SJCRH30 (cell line): ENCODE measurements at regions not wholly inside any gene's neighbourhood (a gene's known extent, or its start where the extent isn't known, plus 50 kb on each side); places are given as distances from the start of the nearest gene placed in this dataset.

Experiments used
- DNase-seq, 2 experiments: peaks; one replicate each; pipeline ENCODE4 v3.0.0-alpha.2; 2015 to 2020
- H3K27ac ChIP-seq: fragments of 250-450 bp; sonication (Bioruptor Pico); 2 replicates; pipeline ENCODE4 v1.5.1; 2020; ENCODE audit warnings: mild to moderate bottlenecking, moderate library complexity
- H3K27me3 ChIP-seq: fragments of 250-450 bp; sonication (Bioruptor Pico); 2 replicates; pipeline ENCODE4 v1.5.1; 2020; ENCODE audit warnings: mild to moderate bottlenecking, moderate library complexity
- H3K36me3 ChIP-seq: fragments of 250-450 bp; sonication (Bioruptor Pico); 2 replicates; pipeline ENCODE4 v1.5.1; 2020; ENCODE audit warnings: mild to moderate bottlenecking, moderate library complexity
- H3K4me1 ChIP-seq: fragments of 250-450 bp; sonication (Bioruptor Pico); 2 replicates; pipeline ENCODE4 v1.5.1; 2020; ENCODE audit warnings: mild to moderate bottlenecking, moderate library complexity
- H3K4me3 ChIP-seq: fragments of 250-450 bp; sonication (Bioruptor Pico); 2 replicates; pipeline ENCODE4 v1.5.1; 2020; ENCODE audit warnings: mild to moderate bottlenecking, moderate library complexity
- H3K9me3 ChIP-seq: fragments of 250-450 bp; sonication (Bioruptor Pico); replicated peaks from 2 replicates; pipeline ENCODE4 v1.5.1; 2020; ENCODE audit warnings: mild to moderate bottlenecking, moderate library complexity

DNA sequence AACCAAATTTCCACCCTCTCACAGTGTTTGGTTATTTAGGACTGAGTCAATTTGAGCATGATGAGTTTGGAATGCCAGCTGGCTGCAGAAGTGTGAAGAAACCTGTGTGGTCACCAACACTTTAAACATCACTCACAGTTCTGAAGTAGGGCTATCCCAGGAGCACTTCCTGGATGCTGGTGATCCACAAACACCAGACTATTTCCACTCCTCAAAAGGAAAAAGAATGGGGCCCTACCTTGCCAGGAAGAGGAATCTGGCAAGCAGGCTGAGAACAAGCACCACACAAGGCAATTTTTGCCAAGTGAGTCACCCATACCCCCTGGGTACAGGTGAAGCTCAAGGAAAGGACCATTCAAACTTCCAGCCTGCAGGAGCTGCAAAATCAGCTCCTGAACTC lies 294.2 kb upstream of the PTGER4 start:
- Histone ChIP-seq H3K4me1 (peaks cover 50% of the 10 kb centered on the region), H3K27me3 (no peaks in the 10 kb centered on the region)
- DNase-seq = peak; percentile 37 to 57

DNA sequence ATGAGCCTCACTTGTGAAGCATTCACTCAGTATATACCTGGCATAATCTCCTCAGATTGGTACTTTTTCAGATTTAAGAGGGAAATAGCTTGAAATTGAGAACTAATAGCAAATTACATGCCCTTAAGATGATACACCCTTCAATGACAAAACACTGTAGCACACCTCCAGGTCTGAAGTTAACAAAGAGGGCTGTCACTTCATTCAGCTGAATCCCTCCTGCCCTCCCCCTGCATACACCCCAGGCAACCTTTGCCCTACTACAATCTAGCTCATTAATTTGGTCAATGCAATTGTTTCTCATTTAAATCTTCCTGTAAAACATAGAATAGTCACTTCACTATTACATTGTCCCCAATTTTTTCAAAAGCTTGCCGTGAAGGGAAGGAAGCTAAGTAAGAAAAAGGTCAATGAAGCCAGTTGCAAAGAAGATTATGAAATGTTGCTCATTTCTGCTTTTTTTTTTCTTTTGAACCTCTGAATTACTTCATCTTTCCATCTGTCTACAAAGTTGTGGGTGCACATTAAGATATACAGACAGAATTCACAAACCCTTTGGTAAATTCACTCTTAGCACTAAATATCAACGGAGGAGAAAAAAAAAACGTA lies 294.8 kb upstream of the PTGER4 start:
- Histone ChIP-seq H3K4me1 (peaks cover 44% of the 10 kb centered on the region), H3K4me3 (no peak overlapping the region), H3K36me3 (no peaks in the 10 kb centered on the region), H3K27ac (no peak overlapping the region; the same call in 1 of the 2 replicates), H3K9me3 (no peaks in the 10 kb centered on the region), H3K27me3 (no peaks in the 10 kb centered on the region)
- no peak for DNase-seq

More for the DNA sequence above, 294.2 kb upstream of the PTGER4 start:
- H3K36me3 ChIP-seq = no peaks in the 10 kb centered on the region
- no peaks in the 10 kb centered on the region for H3K9me3 ChIP-seq
- H3K27ac ChIP-seq = peak overlapping the region; percentile 56
- H3K4me3 ChIP-seq = no peak overlapping the region

DNA sequence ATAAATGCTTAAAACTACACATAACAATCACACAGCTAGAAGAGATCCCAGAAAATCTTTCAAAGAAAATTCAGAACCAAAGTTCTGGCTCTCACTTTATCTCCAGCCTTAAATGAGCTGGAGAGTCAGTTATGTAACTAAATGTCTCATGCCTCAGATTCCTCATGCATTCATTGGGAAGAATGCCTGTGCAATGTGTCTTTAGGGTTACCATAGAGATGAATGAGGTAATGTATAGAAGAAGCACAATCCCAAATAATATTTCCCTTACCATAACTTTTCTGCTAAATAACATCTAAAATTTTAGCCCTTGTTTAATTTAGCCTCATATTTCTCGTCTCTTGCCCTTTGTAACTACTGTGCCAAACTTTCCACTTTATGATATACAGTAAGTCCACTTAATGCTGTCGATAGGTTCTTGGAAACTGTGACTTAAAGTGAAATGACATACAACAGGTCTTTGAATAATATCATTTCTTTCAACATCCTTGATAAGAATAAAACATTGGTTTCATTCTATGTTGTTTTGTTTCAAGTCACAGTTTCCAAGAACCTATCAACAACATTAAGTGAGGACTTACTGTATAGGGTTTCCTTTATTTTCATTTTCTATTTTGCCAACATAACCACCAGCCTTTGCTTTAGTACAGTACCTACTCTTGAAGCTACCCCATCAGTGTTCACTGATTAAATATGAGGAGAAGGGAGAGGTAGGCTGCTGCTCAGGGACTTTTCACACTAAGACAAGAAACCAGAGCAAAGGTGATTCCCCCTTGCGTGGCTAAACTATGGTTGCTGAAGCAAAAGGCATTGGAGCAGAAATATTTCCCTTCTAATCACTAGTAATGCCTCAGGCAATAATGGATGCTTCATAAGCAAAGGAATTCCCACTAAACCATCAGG lies 295.7 kb upstream of the PTGER4 start:
- no peak overlapping the region for H3K4me3 ChIP-seq
- DNase-seq = peak in 1 of 2 experiments; percentile 52
- no peak overlapping the region; the same call in 1 of the 2 replicates for H3K27ac ChIP-seq
- H3K36me3 ChIP-seq = no peaks in the 10 kb centered on the region
- H3K4me1 ChIP-seq = peaks cover 43% of the 10 kb centered on the region
- H3K27me3 ChIP-seq = no peaks in the 10 kb centered on the region
- H3K9me3 ChIP-seq = no peaks in the 10 kb centered on the region

DNA sequence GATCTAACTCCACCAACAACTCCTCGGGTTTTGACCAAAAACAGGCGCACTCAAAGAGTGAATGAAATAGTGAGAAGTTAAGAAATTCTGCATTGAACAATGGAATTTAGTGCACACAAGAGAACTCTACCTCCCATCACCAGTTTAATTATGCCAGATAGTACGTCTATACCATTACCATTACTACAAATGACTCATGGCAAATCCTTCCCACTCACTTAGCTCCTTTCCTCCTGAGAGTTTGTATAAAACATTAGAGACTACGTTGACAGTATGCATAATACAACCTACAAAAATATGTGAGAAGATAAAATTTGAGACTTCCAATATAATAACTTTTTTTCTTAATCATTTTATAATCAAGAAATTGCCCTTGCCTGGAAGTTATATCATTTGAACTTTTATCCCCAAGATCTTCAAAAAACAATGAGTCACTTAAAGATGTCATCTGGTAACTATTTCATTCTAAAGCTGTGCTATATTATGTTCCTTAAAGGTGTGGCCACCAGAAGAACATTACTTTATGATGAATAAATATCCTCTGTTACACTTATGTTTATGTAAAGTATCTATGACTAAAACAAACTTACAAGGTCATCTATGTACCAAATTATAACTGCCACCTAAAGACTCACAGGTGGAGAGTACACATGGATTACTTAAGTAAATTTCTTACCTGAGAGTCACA lies 297.9 kb upstream of the PTGER4 start:
- no peak overlapping the region for H3K27ac ChIP-seq
- no peak for DNase-seq
- no peaks in the 10 kb centered on the region for H3K27me3 ChIP-seq
- H3K9me3 ChIP-seq = no peaks in the 10 kb centered on the region
- no peak overlapping the region for H3K4me3 ChIP-seq
- H3K4me1 ChIP-seq = peaks cover 39% of the 10 kb centered on the region
- no peaks in the 10 kb centered on the region for H3K36me3 ChIP-seq

DNA sequence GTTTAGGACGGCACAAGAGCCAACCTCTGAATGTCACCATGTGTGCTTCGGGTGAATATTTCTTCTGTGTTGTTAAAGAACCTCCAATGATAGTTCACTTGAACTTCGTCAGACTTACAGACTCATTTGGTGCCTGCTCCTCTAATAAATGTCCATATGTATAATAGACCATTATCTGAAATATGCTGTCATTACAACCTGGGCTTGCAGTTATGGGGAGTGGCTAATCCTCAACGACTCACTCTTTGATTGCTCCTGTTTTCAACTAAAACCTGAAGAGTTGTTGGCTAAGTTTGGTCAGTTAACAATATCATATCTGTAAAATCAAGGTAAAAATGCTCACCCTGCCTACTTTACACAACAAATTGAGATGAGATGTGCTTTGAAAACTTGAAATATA lies 298.7 kb upstream of the PTGER4 start:
- Histone ChIP-seq H3K27ac (no peak overlapping the region), H3K4me1 (peaks cover 33% of the 10 kb centered on the region), H3K36me3 (no peaks in the 10 kb centered on the region), H3K4me3 (no peak overlapping the region), H3K27me3 (no peaks in the 10 kb centered on the region), H3K9me3 (no peaks in the 10 kb centered on the region)
- no peak for DNase-seq

DNA sequence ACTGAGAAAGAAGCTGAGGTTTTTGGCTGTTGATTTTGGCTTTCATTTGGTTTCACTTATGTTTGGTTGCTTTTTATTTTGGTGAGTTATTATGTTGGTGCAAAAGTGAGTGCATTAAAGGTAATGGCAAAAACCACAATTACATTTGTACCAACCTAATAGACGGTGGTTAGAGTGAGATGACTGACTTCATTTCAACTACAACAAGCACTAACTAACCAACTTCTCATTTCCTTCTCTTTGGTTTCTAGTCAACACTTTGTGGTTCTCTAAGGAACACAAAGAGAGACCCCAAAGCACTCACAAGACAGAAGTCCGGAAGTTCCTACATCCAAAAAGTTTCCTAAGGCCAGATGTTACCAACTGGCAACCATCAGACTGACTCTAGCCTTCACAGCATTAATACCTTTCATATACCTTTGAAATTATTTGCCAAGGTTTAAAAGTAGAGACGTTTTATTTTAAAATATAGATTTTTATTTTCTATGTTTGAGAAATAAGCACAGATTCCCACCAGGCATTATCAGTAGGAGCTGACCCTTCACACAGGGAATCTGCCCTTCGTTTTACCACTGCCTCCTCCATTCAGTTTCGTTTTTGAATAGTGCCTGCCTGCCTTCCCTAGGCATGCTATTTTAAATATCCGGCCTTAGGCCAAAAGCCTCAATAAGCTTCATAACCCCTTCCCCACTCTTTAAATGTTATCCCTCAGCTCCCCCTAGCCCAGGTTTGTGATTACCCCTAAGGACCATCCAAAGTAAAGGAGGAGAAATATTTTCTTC lies 301.1 kb upstream of the PTGER4 start:
- Histone ChIP-seq H3K9me3 (no peaks in the 10 kb centered on the region), H3K4me3 (no peak overlapping the region), H3K36me3 (no peaks in the 10 kb centered on the region), H3K4me1 (peaks cover 9% of the 10 kb centered on the region), H3K27ac (no peak overlapping the region), H3K27me3 (no peaks in the 10 kb centered on the region)
- DNase-seq = no peak

DNA sequence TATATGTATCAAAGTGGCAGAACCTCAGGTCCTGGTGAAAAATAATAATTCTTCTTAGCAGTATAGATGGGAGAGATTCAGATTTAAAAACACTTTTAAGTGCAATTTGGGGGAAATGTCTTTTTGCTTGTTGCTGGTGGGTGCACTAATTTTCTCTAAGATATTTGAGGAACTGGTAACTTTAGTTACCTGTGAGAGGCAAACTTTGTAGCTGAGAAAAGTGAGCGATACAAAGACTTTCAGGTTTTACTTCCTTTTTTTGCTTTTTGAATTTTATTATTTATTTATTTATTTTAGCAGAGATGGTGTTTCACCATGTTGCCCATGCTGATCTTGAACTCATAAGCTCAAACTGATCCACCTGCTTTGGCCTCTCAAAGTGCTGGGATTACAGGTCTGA lies 303.1 kb upstream of the PTGER4 start:
- no peaks in the 10 kb centered on the region for H3K27me3 ChIP-seq
- H3K36me3 ChIP-seq = no peaks in the 10 kb centered on the region
- no peak overlapping the region for H3K27ac ChIP-seq
- DNase-seq = no peak
- no peaks in the 10 kb centered on the region for H3K4me1 ChIP-seq
- H3K9me3 ChIP-seq = no peaks in the 10 kb centered on the region
- H3K4me3 ChIP-seq = no peak overlapping the region

DNA sequence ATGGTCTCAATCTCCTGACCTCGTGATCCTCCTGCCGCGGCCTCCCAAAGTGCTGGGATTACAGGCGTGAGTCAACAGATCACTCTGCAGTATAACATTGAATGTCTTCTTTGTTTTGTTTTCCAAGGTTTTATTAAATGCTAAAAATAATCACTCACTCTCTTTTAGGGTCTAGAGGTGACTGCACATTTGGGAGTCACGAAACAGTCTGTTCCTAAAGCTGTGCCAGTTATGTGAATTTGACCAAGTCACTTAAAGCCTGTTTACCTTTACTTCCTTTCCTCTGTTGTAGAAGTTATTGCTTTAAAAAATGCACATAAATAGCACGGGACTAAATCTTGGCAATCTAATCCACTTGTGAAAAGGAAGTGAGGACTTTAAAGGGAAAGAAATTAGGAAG lies 304.9 kb upstream of the PTGER4 start:
- Histone ChIP-seq H3K4me1 (no peaks in the 10 kb centered on the region), H3K27me3 (no peaks in the 10 kb centered on the region), H3K9me3 (no peaks in the 10 kb centered on the region), H3K36me3 (no peaks in the 10 kb centered on the region), H3K4me3 (no peak overlapping the region), H3K27ac (no peak overlapping the region)
- no peak for DNase-seq

DNA sequence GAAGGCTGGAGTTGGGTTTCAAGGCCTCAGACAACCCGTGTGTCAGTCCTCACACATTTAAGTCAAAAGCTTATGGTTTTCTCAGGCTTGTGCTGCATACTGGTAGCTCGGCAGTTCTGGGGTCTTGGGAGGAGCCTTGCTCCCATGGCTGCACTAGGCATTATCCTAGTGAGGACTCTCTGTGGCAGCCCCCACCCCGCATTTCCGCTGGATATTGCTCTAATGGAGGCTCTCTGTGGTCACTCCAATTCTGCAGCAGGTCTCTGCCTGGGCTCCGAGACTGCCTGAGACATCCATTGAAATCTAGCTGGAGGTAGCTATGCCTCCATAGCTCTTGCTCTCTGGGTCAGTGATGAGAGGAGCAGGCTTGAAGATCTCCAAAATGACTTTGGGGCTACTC lies 311.5 kb upstream of the PTGER4 start:
- no peak for DNase-seq
- no peak overlapping the region for H3K27ac ChIP-seq

DNA sequence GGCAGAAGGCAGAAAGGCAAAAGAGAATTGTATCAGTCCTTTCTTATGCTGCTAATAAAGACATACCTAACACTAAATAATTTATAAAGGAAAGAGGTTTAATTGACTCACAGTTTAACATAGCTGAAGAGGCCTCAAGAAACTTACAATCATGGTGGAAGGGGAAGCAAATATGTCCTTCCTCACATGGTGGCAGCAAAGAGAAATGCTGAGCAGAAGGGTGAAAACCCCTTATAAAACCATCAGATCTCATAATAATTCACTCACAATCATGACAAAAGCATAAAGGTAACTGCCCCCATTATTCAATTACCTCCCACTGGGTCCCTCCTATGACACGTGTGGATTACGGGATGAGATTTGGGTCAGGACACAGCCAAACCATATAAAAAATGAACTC lies 312.5 kb upstream of the PTGER4 start:
- no peak for DNase-seq
- Histone ChIP-seq H3K9me3 (peaks cover 3% of the 10 kb centered on the region), H3K36me3 (no peaks in the 10 kb centered on the region), H3K27me3 (no peaks in the 10 kb centered on the region), H3K27ac (no peak overlapping the region), H3K4me1 (no peaks in the 10 kb centered on the region), H3K4me3 (no peak overlapping the region)

More for the DNA sequence above, 311.5 kb upstream of the PTGER4 start:
- Histone ChIP-seq H3K36me3 (no peaks in the 10 kb centered on the region), H3K4me1 (no peaks in the 10 kb centered on the region), H3K9me3 (peaks cover 3% of the 10 kb centered on the region; the same call in 1 of the 2 replicates), H3K27me3 (no peaks in the 10 kb centered on the region), H3K4me3 (no peak overlapping the region)

DNA sequence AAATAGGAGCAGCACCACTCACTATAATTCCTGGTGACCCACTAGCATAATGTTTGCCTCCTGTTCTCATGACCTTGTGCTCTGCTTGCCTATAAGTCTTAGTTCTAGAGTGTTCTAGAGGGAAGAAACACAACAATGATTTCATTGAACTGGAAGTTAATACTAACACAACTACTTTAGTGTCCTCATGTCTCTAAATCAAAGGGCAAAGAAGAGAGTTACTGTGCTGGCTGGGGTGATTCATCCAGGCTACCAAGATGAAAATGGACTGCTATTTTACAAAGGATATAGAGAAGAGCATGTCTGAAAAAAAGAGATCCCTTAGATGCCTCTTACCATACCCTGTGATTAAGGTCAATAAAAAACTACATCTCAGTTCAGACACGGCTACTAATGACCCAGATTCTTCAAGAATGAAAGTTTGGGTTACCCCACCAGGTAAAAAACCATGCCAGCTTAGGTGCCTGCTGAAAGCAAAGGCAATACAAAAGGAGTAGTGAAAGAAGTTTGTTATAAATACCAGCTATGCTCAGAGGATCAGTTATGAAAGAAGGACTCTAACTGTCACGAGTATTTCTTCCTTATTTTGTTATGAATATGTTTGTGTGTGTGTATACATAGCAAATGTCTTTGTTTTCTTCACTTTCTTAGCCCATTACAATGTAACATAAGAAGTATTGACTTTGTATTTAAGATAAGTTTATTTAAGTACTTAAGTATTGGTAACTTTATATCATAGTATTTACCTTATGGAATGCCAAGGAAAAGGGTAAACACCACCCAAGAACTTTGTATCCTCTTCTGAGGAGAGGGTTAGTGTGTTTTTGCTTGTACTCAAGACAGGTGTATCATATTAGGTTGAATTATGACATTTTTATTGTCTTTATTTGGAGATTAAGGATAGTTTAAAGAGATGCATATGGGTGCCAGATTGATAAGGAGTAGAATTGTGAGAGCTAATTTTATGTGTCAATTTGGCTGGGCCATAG lies 314.1 kb upstream of the PTGER4 start:
- Histone ChIP-seq H3K4me1 (no peaks in the 10 kb centered on the region), H3K27me3 (no peaks in the 10 kb centered on the region), H3K9me3 (peaks cover 3% of the 10 kb centered on the region), H3K27ac (no peak overlapping the region), H3K36me3 (no peaks in the 10 kb centered on the region), H3K4me3 (no peak overlapping the region)
- no peak for DNase-seq

DNA sequence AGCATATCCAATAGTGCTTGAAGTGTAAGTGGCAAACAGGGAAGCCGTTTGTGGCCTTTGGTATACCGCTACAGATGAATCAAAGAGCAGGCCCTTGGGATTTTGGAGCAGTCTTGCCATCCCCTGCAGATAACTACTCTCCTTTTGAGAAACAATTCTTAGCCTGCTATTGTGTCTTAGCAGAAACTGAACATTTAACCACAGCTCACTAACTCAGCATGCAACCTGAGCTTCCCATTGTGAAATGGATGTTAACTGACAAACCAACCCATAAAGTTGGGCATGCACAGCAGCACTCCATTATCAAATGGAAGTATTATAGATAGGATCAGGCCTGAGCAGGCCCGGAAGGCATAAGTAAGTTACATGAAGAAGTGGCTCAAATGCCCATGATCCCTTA lies 315.3 kb upstream of the PTGER4 start:
- H3K4me3 ChIP-seq = no peak overlapping the region
- H3K27ac ChIP-seq = no peak overlapping the region
- no peaks in the 10 kb centered on the region for H3K36me3 ChIP-seq
- no peak for DNase-seq
- peaks cover 3% of the 10 kb centered on the region for H3K9me3 ChIP-seq
- no peaks in the 10 kb centered on the region for H3K4me1 ChIP-seq
- no peaks in the 10 kb centered on the region for H3K27me3 ChIP-seq

DNA sequence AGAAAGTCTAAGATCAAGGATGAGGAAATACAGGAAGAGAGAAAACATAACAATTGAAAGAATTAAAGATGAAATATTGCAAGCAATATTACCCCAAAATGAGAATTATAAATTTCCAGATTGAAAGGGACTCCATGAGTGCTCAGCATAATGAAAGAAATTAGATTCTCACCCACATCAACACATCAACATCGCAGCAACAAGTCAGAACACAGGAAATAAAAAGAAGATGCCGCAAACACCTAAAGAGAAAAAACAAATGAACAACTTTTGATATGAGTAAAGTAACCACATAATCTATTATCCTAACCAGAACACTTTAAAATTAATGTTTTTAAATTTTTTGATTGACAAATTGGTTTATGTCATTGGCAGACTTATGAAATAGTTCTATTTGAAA lies 318.3 kb upstream of the PTGER4 start:
- no peak overlapping the region for H3K27ac ChIP-seq
- no peak overlapping the region for H3K4me3 ChIP-seq
- H3K36me3 ChIP-seq = no peaks in the 10 kb centered on the region
- H3K4me1 ChIP-seq = no peaks in the 10 kb centered on the region
- DNase-seq = no peak
- H3K27me3 ChIP-seq = no peaks in the 10 kb centered on the region
- H3K9me3 ChIP-seq = peaks cover 3% of the 10 kb centered on the region

DNA sequence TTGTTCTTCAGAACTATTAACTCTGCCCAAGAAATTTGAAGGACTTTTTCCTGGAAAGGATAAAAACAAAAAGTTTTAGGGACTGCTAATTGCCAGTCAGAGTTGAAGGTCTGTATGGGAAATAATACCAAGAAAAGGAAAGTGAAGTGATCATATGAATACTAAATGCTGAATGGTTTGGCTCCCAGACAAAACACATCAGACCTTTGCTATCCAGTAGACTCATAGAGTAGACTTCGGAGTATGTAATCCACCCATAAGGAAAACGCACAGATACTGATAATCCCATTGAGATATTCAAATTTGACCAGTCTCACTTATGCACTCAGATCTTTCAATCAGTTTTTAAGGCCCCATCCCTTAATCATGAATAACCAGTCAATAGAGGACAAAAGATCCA lies 319.0 kb upstream of the PTGER4 start:
- Histone ChIP-seq H3K36me3 (no peaks in the 10 kb centered on the region), H3K27ac (no peak overlapping the region), H3K27me3 (no peaks in the 10 kb centered on the region), H3K4me3 (no peak overlapping the region), H3K4me1 (no peaks in the 10 kb centered on the region), H3K9me3 (peaks cover 3% of the 10 kb centered on the region)
- no peak for DNase-seq
